SHP77 (cell line): ENCODE measurements at regions not wholly inside any gene's neighbourhood (a gene's known extent, or its start where the extent isn't known, plus 50 kb on each side); places are given as distances from the start of the nearest gene placed in this dataset.
A peak's percentile ranks its signal among the peaks of the same experiment; 100 is the strongest.
"Not testable (repeated sequence)": the region's sequence is repeated elsewhere in the genome, so short reads cannot be mapped to it uniquely, and the experiment has no call there.

ENCODE experiments used
- DNase-seq, 2 experiments: peaks; one replicate each; lab custom pipeline; 2025; lab: John Stamatoyannopoulos, UW

GRCh38 chr12:97714107-97714563 is 251.5 kb downstream of the RMST start:
- no peak for DNase-seq

- peak; percentile 1 to 3 for DNase-seq
These were observed 253.8 kb downstream of the RMST start for GRCh38 chr12:97716356-97716755.

DNA sequence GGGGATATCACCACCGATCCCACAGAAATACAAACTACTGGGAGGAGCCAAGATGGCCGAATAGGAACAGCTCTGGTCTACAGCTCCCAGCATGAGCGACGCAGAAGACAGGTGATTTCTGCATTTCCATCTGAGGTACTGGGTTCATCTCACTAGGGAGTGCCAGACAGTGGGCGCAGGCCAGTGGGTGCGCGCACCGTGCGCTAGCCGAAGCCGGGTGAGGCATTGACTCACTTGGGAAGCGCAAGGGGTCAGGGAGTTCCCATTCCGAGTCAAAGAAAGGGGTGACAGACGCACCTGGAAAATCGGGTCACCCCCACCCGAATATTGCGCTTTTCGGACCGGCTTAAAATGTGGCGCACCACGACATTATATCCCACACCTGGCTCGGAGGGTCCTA is 261.2 kb downstream of the RMST start:
- DNase-seq = not testable (repeated sequence)

- no peak for DNase-seq
These were observed 282.9 kb downstream of the RMST start for GRCh38 chr12:97745406-97746101.

- peak; percentile 47 to 57 for DNase-seq
These were observed 285.7 kb downstream of the RMST start for GRCh38 chr12:97748298-97748697.

DNA sequence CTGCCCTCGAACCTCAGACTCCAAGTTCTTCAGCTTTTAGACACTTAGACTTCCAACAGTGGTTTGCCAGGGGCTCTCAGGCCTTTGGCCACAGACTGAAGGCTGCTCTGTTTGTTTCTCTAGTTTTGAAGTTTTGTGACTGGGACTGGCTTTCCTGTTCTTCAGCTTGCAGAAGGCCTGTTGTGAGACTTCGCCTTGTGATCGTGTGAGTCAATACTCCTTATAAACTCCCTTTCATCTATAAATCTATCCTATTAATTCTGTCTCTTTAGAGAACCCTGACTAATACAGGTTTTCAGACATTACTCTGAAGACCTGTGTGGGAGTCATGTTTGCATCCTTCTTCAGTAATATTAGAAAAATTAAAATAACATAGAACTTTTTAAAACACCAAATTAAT is 289.1 kb downstream of the RMST start:
- DNase-seq = no peak

- DNase-seq = no peak
These were observed 289.5 kb downstream of the RMST start for GRCh38 chr12:97752129-97752528.

GRCh38 chr12:97753332-97753731 is 290.7 kb downstream of the RMST start:
- no peak for DNase-seq

DNA sequence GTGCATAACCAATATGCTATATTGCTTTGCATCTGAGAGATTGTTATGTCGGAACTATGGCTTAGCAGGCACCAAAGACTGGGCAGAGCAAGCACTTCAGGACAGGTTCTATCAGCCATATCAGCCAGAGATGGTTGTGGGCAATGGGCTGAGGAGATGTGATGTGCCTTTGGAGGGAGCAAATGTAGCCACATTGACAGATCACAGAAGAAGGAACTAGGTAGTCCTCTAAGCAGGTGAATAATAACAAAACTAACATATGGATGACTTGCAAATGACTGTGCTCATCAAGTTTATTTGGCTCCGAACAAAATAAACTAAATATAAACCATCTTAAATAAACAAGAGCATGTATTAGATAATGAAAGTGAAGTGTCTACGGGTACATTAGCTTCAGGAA is 291.7 kb downstream of the RMST start:
- DNase-seq = peak in 1 of 2 experiments; percentile 30

DNA sequence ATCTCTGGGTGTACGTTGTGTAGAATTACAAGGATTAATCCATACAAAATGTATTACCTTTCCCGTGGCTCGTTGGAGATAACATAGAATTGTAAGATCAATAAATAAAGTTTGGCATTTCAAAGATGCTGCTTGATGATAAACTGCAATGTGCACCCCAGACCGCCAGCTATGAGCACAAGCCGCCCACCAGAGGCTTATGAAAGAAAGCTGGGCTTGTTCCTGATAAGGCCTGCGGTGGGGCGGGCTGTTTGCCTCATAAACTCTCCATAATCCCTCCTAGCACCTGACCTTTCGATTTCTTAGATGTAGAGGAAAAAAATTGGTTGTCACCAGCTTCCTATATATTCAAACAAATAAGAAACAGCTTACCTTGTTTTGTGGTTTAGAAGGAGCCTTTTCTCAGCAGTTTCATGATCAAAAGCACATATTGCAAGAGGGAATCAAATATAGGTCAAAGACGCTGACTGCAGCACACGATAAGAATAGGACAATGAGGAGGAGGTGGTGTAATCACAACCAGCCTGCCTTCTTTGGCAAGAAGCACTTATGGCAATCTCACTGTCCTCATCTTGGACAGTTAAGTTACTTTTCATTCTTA is 293.6 kb downstream of the RMST start:
- DNase-seq = no peak

GRCh38 chr12:97756741-97757140 is 294.1 kb downstream of the RMST start:
- no peak for DNase-seq

- DNase-seq = no peak
These were observed 295.0 kb downstream of the RMST start for GRCh38 chr12:97757481-97758193.

DNA sequence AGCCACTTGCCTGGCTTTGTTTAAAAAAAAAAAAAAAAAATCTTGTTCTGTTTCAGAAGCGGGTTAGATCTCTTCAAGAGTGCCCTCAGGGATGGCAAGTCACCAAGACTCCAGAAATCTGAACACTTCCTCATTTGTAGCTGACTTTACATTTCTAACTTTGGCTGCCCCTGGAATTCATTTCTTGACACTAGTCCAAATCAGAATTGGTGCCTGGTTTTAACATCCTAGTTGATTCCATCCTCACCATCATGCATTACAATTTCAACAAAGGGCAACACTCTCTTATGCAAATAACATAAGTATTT is 295.5 kb downstream of the RMST start:
- DNase-seq = no peak

- DNase-seq = no peak
These were observed 296.0 kb downstream of the RMST start for GRCh38 chr12:97758586-97758985.

- no peak for DNase-seq
These were observed 298.0 kb downstream of the RMST start for GRCh38 chr12:97760601-97761000.

GRCh38 chr12:97763113-97763512 is 300.5 kb downstream of the RMST start:
- no peak for DNase-seq

DNA sequence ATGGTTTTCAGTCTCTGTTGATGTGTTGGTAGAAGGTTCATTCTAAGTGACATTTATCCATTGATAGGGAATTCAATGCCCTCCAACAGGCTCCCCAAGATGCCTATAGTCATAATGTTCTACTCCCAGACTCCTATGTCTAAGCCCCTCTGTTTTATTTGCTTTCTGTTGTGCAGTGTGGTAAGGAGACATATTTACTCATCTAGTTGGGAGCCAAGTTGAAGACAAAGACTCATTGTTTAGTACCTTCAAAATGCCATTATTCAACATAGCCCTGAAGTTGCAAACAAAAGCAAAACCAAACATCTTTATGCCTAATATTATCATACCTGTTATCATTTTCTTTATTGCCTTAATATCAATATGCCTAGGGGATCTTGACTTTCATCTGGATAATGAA is 302.1 kb downstream of the RMST start:
- DNase-seq = no peak

DNA sequence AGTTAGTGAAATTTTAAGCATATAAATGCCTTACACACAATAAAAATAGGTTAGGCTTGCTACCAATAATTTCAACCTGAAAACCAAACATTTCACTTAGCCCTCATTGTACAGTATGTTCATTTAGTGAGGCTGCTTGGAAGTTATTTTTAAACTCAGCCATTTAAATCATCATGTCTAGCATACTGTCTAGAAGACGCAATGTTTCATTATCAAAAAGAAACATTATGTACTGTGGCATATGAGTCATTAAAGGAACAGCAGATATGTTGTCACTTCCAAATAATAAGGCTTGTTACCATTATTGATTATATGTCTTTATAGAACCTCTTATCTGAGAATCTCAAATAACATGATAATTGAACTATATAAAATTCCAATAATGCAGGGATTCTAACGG is 304.7 kb downstream of the RMST start:
- no peak for DNase-seq

- DNase-seq = no peak
These were observed 315.5 kb downstream of the RMST start for GRCh38 chr12:97778111-97778510.

DNA sequence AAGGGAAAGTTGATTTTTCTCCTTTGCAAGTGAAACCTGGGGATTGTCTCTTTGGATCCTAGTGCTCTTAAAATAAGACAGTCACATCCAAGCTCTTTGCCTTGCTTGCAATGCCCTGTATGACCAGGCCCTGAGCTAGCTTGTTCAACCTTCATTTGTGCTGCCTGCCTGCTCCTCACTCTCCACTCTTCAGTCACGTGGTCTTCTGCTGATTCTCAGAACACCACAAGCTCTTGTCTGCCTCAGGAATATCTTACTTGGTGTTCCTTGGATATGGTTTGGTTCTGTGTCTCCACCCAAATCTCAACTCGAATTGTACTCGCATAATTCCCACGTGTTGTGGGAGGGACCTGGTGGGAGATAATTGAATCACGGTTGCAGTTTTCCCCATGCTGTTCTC is 318.7 kb downstream of the RMST start:
- no peak for DNase-seq

DNA sequence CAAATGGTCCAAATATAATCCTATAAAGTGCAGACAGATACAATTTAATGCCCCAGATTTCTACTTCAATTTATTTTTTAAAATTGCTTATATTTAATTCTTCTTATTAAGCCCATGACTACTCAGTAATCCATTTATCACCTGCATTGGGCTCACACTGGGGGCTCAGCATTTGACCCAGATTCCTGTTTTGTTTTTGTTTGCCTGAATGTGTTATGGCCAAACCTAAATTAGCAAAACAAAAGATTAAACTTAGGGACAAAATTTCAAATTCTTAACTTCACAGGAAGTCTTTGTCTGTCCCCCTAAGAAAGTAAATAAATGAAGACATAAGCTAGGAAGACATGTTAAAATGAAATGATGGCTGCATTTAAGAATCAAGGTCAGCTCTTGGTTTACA is 322.3 kb downstream of the RMST start:
- DNase-seq = no peak

DNA sequence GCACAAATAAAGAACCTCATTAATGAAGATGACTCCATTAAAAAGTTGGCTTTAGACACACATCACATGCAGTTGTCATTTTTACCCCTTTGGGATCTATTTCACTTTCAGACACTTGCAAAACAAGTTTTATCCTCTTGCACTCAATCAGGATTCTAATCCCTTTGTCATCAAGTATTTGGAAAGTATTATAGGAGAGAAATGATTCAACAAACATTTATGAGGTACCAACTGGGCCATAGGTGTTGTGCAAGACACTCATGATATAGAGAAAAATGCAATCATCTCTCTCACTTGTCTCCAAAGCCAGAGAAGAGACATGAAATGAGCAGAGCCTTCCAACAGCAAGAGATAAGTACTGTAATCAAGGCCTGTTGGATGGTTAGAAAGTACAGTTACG is 327.7 kb downstream of the RMST start:
- no peak for DNase-seq

- no peak for DNase-seq
These were observed 334.9 kb downstream of the RMST start for GRCh38 chr12:97797473-97797872.
